ENCODE measurements at regions not wholly inside any gene's neighbourhood (a gene's known extent, or its start where the extent isn't known, plus 50 kb on each side); places are given as distances from the start of the nearest gene placed in this dataset.

GRCh38 chr1:56236688-56237087 lies 342.7 kb downstream of the PLPP3 start:
- no peak for DNase-seq
- H3K36me3 ChIP-seq (replicated peaks in 1 of 2; ENCODE audit: control insufficient read depth in 1 of 2, insufficient read depth in 2 of 2, low read length in 2 of 2): no peaks in the 10 kb centered on the region
- no peak overlapping the region for H3K4me2 ChIP-seq (replicated peaks; ENCODE audit: extremely low read depth, low read length, poor library complexity, severe bottlenecking)
- Mint-ChIP-seq H3K9me3 (peaks cover 0 to 9% (median 4%) of the 10 kb centered on the region in 7 donors), H3K27ac (no peak overlapping the region), H3K4me3 (no peak overlapping the region), H3K36me3 (no peaks in the 10 kb centered on the region), H3K27me3 (ENCODE audit: low read depth in 3 of 3) (peaks cover 0 to 4% (median 1%) of the 10 kb centered on the region in 3 donors), H3K4me1 (no peaks in the 10 kb centered on the region)
- H3K79me2 ChIP-seq (ENCODE audit: insufficient read depth, low read length): no peaks in the 10 kb centered on the region
- H3K4me3 ChIP-seq (replicated peaks in 1 of 3; ENCODE audit: low read depth in 2 of 3, low read length in 3 of 3): no peak overlapping the region
- no peaks in the 10 kb centered on the region for H3K9me3 ChIP-seq (replicated peaks in 1 of 2; ENCODE audit: control insufficient read depth in 1 of 2, insufficient read depth in 1 of 2, low read length in 2 of 2)
- no peak overlapping the region for H3K9ac ChIP-seq (ENCODE audit: insufficient read depth, low read length, poor library complexity, severe bottlenecking)
- 100% methylated on average over 4 of the region's 4 CpGs for WGBS (ENCODE audit: insufficient coverage)
- no peak overlapping the region for H3K27ac ChIP-seq (ENCODE audit: low read depth in 1 of 2, low read length in 2 of 2)
- H2AFZ ChIP-seq (ENCODE audit: insufficient read depth, low read depth, low read length, poor library complexity, severe bottlenecking): no peak overlapping the region
- intact Hi-C loops (cut with micrococcal nuclease): no loop called here
- H4K20me1 ChIP-seq (ENCODE audit: insufficient read depth, low read length): no peaks in the 10 kb centered on the region
- TF ChIP-seq CTCF (IDR thresholded peaks at IDR 0.05): no peak
- no peaks in the 10 kb centered on the region for H3K27me3 ChIP-seq (ENCODE audit: control insufficient read depth in 2 of 2, insufficient read depth in 2 of 2, low read length in 2 of 2)
- H3K4me1 ChIP-seq (ENCODE audit: control insufficient read depth in 1 of 2, insufficient read depth in 2 of 2, low read length in 2 of 2): no peaks in the 10 kb centered on the region

- no peak overlapping the region for H3K4me3 Mint-ChIP-seq
- Histone ChIP-seq H2AFZ (ENCODE audit: insufficient read depth, low read depth, low read length, poor library complexity, severe bottlenecking) (no peak overlapping the region), H4K20me1 (ENCODE audit: insufficient read depth, low read length) (no peaks in the 10 kb centered on the region), H3K9me3 (replicated peaks in 1 of 2; ENCODE audit: control insufficient read depth in 1 of 2, insufficient read depth in 1 of 2, low read length in 2 of 2) (no peaks in the 10 kb centered on the region), H3K4me2 (replicated peaks; ENCODE audit: extremely low read depth, low read length, poor library complexity, severe bottlenecking) (no peak overlapping the region), H3K36me3 (replicated peaks in 1 of 2; ENCODE audit: control insufficient read depth in 1 of 2, insufficient read depth in 2 of 2, low read length in 2 of 2) (no peaks in the 10 kb centered on the region), H3K27ac (ENCODE audit: low read depth in 1 of 2, low read length in 2 of 2) (no peak overlapping the region), H3K9ac (ENCODE audit: insufficient read depth, low read length, poor library complexity, severe bottlenecking) (no peak overlapping the region), H3K4me1 (ENCODE audit: control insufficient read depth in 1 of 2, insufficient read depth in 2 of 2, low read length in 2 of 2) (no peaks in the 10 kb centered on the region), H3K79me2 (ENCODE audit: insufficient read depth, low read length) (no peaks in the 10 kb centered on the region), H3K4me3 (replicated peaks in 1 of 3; ENCODE audit: low read depth in 2 of 3, low read length in 3 of 3) (no peak overlapping the region), H3K27me3 (ENCODE audit: control insufficient read depth in 2 of 2, insufficient read depth in 2 of 2, low read length in 2 of 2) (no peaks in the 10 kb centered on the region)
- H3K27me3 Mint-ChIP-seq (ENCODE audit: low read depth in 3 of 3): peaks cover 0 to 4% (median 1%) of the 10 kb centered on the region in 3 donors
- no peak for TF ChIP-seq CTCF (IDR thresholded peaks at IDR 0.05)
- no peaks in the 10 kb centered on the region for H3K36me3 Mint-ChIP-seq
- 90% methylated on average over 2 of the region's 2 CpGs for WGBS (ENCODE audit: insufficient coverage)
- intact Hi-C loops (cut with micrococcal nuclease): no loop called here
- no peaks in the 10 kb centered on the region for H3K4me1 Mint-ChIP-seq
- H3K9me3 Mint-ChIP-seq: peaks cover 0 to 4% (median 0%) of the 10 kb centered on the region in 7 donors
- no peak overlapping the region for H3K27ac Mint-ChIP-seq
- no peak for DNase-seq
Observed at GRCh38 chr1:56235909-56236510, 343.4 kb downstream of the PLPP3 start.

Data from CD14-positive monocyte (primary cell).